CD14-positive monocyte (primary cell): ENCODE measurements at regions not wholly inside any gene's neighbourhood (a gene's known extent, or its start where the extent isn't known, plus 50 kb on each side); places are given as distances from the start of the nearest gene placed in this dataset.

Experiments
- DNase-seq, 3 donors: peaks; one replicate each; pipeline ENCODE4 v3.0.0-alpha.2; 2011 to 2022
- H2AFZ ChIP-seq: 2 replicates; pipeline ENCODE4 v1.6.0; 2012; ENCODE audit warnings: mild to moderate bottlenecking, low read depth, low read length, inconsistent platforms; ENCODE audit not compliant: insufficient read depth, poor library complexity, severe bottlenecking
- H3K27ac ChIP-seq, 2 donors: 1 replicate in 1 of 2; 2 replicates in 1 of 2; pipeline ENCODE4 v1.5.1; 2012 to 2013; ENCODE audit warnings: low read length in 2 of 2, control low read depth in 1 of 2, inconsistent platforms in 1 of 2, low read depth in 1 of 2, mild to moderate bottlenecking in 1 of 2
- H3K27me3 ChIP-seq, 2 donors: one replicate each; pipeline versions ENCODE4 v1.6.0 to v1.6.1; 2011 to 2013; ENCODE audit warnings: low read length in 2 of 2; ENCODE audit not compliant: control insufficient read depth in 2 of 2, insufficient read depth in 2 of 2
- H3K36me3 ChIP-seq, 2 donors: replicated peaks in 1 of 2; 1 replicate in 1 of 2; 2 replicates in 1 of 2; pipeline versions ENCODE4 v1.5.1 to v1.6.1; 2012 to 2013; ENCODE audit warnings: low read length in 2 of 2, control low read depth in 1 of 2, inconsistent platforms in 1 of 2, mild to moderate bottlenecking in 1 of 2; ENCODE audit not compliant: insufficient read depth in 2 of 2, control insufficient read depth in 1 of 2
- H3K4me1 ChIP-seq, 2 donors: 1 replicate in 1 of 2; 2 replicates in 1 of 2; pipeline versions ENCODE4 v1.5.1 to v1.6.1; 2012 to 2013; ENCODE audit warnings: low read length in 2 of 2, control low read depth in 1 of 2, inconsistent platforms in 1 of 2, mild to moderate bottlenecking in 1 of 2, moderate library complexity in 1 of 2; ENCODE audit not compliant: insufficient read depth in 2 of 2, control insufficient read depth in 1 of 2
- H3K4me2 ChIP-seq: replicated peaks from 2 replicates; pipeline ENCODE3; 2012; ENCODE audit warnings: low read length, moderate library complexity, mild to moderate bottlenecking; ENCODE audit not compliant: poor library complexity, severe bottlenecking; ENCODE audit errors: extremely low read depth
- H3K4me3 ChIP-seq, 3 experiments: fragments of 200-600 bp in 1 of 3; sonication (generic) in 1 of 3; replicated peaks in 1 of 3; 1 replicate in 2 of 3; 2 replicates in 1 of 3; pipeline ENCODE4 v1.5.1; 2011 to 2013; ENCODE audit warnings: low read length in 3 of 3, mild to moderate bottlenecking in 3 of 3, control low read depth in 2 of 3, low read depth in 2 of 3, inconsistent platforms in 1 of 3, moderate library complexity in 1 of 3
- H3K79me2 ChIP-seq: 2 replicates; pipeline ENCODE4 v1.6.0; 2012; ENCODE audit warnings: mild to moderate bottlenecking, control low read depth, inconsistent platforms, low read length, moderate library complexity; ENCODE audit not compliant: insufficient read depth
- H3K9ac ChIP-seq: 2 replicates; pipeline ENCODE4 v1.6.0; 2017; ENCODE audit warnings: low read length, mild to moderate bottlenecking; ENCODE audit not compliant: insufficient read depth, poor library complexity, severe bottlenecking
- H3K9me3 ChIP-seq, 2 donors: replicated peaks in 1 of 2; 1 replicate in 1 of 2; 2 replicates in 1 of 2; pipeline versions ENCODE4 v1.5.1 to v1.6.1; 2012 to 2013; ENCODE audit warnings: low read length in 2 of 2, control low read depth in 1 of 2; ENCODE audit not compliant: control insufficient read depth in 1 of 2, insufficient read depth in 1 of 2
- H4K20me1 ChIP-seq: 2 replicates; pipeline ENCODE4 v1.6.0; 2012; ENCODE audit warnings: mild to moderate bottlenecking, low read length, control low read depth, moderate library complexity; ENCODE audit not compliant: insufficient read depth
- H3K27ac Mint-ChIP-seq, 7 donors: one replicate each; pipeline ENCODE4 v1.8.0; 2020; ENCODE audit warnings: mild to moderate bottlenecking in 7 of 7, mixed read lengths in 7 of 7, moderate library complexity in 6 of 7, inconsistent platforms in 2 of 7
- H3K27me3 Mint-ChIP-seq, 3 donors: one replicate each; pipeline ENCODE4 v1.8.0; 2021 to 2022; ENCODE audit warnings: low read depth in 3 of 3, mild to moderate bottlenecking in 3 of 3, mixed read lengths in 3 of 3, moderate library complexity in 3 of 3, inconsistent platforms in 1 of 3
- H3K36me3 Mint-ChIP-seq, 2 donors: one replicate each; pipeline ENCODE4 v1.8.0; 2020; ENCODE audit warnings: mixed read lengths in 2 of 2, inconsistent platforms in 1 of 2, mild to moderate bottlenecking in 1 of 2
- H3K4me1 Mint-ChIP-seq: one replicate; pipeline ENCODE4 v1.8.0; 2020; ENCODE audit warnings: mild to moderate bottlenecking, mixed read lengths
- H3K4me3 Mint-ChIP-seq, 2 donors: one replicate each; pipeline ENCODE4 v1.8.0; 2020; ENCODE audit warnings: mild to moderate bottlenecking in 2 of 2, mixed read lengths in 2 of 2, moderate library complexity in 1 of 2
- H3K9me3 Mint-ChIP-seq, 7 donors: one replicate each; pipeline ENCODE4 v1.8.0; 2020 to 2022; ENCODE audit warnings: mixed read lengths in 7 of 7, mild to moderate bottlenecking in 6 of 7, moderate library complexity in 6 of 7, inconsistent platforms in 2 of 7
- CTCF ChIP-seq: fragments of 200-600 bp; IDR thresholded peaks from one replicate; pipeline ENCODE4 v1.8.0; 2022; ENCODE audit warnings: antibody characterized with exemption, mild to moderate bottlenecking
- WGBS: methylation state at CpG from one replicate; pipeline ENCODE4 v1.1.5; 2013; ENCODE audit warnings: missing lambda C conversion rate; ENCODE audit not compliant: insufficient coverage; 5-methylcytosine and 5-hydroxymethylcytosine counted together
- intact Hi-C, 2 donors: fragments of 100-400 bp; cut with micrococcal nuclease; formaldehyde crosslinking; loops; one replicate each; pipeline versions ENCODE4 v1.15.0 to v1.15.1; 2023

DNA sequence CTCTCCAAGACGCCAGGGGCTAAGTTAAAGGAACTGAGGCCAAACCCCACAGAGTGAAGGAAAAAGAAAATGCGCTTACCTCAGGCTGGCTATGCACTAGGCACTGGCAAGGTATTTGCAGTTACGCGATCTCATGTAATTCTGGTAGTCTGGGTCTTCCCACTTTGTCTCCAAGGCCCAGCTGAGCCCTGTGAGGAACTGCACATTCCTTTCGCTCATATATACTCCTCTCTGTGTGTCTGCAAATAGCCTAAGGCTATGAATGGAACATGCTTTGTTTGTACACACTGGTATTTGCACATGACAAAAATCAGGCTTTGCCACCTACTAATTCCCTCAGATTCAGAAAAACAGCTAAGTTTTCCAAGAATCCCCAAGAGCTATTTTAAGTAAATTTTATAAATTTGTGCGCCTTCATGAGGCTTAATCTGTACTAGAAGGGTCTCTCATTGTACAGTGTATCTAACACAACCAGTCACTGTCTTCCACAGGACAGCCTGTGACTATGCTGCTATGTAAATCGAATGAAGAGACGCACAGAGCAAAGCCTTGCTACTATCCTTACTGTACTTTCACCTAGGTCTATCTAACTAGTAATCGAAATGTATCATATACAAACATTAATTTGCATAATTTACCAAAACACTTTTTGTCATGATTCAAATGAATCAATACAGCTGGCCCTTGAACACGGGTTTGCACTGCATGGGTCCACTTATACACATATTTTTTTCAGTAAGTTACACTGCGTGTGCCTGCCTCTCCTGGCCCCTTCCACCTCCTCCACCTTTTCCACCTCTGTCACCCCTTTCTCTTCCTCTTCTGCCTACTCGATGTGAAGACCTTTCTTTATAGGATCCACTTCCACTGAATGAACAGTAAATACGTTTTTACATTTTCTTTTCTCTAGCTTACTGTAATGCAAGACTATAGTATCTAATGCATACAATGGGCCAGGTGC is 87.0 kb downstream of the SIPA1L2 start:
- no peak for TF ChIP-seq CTCF
- Mint-ChIP-seq H3K36me3 (no peaks in the 10 kb centered on the region), H3K4me1 (peaks cover 8% of the 10 kb centered on the region), H3K9me3 (peaks cover 0 to 5% (median 0%) of the 10 kb centered on the region in 7 donors), H3K27ac (peak overlapping the region in 1 of 7 donors; percentile 7), H3K4me3 (no peak overlapping the region), H3K27me3 (no peaks in the 10 kb centered on the region)
- WGBS: 89% methylated on average over 7 of the region's 13 CpGs
- intact Hi-C loops: no loop called here
- Histone ChIP-seq H3K79me2 (no peaks in the 10 kb centered on the region), H3K4me3 (no peak overlapping the region), H4K20me1 (no peaks in the 10 kb centered on the region), H3K9me3 (no peaks in the 10 kb centered on the region), H3K27ac (no peak overlapping the region), H3K9ac (no peak overlapping the region), H2AFZ (no peak overlapping the region), H3K27me3 (no peaks in the 10 kb centered on the region), H3K4me1 (no peaks in the 10 kb centered on the region), H3K36me3 (no peaks in the 10 kb centered on the region), H3K4me2 (no peak overlapping the region)
- DNase-seq: no peak

- Mint-ChIP-seq H3K36me3 (no peaks in the 10 kb centered on the region), H3K27me3 (peaks cover 0 to 2% (median 0%) of the 10 kb centered on the region in 3 donors), H3K27ac (peak overlapping the region in 1 of 7 donors; percentile 26), H3K4me1 (peaks cover 8% of the 10 kb centered on the region), H3K4me3 (no peak overlapping the region), H3K9me3 (peaks cover 0 to 1% (median 0%) of the 10 kb centered on the region in 7 donors)
- Histone ChIP-seq H3K9me3 (no peaks in the 10 kb centered on the region), H3K27me3 (no peaks in the 10 kb centered on the region), H3K79me2 (no peaks in the 10 kb centered on the region), H4K20me1 (no peaks in the 10 kb centered on the region), H3K4me3 (no peak overlapping the region), H3K27ac (no peak overlapping the region), H3K4me2 (no peak overlapping the region), H3K36me3 (no peaks in the 10 kb centered on the region), H2AFZ (no peak overlapping the region), H3K4me1 (no peaks in the 10 kb centered on the region), H3K9ac (no peak overlapping the region)
- no peak for DNase-seq
- intact Hi-C loops: no loop called here
- no peak for TF ChIP-seq CTCF
- 33% methylated on average over 1 of the region's 5 CpGs for WGBS
Observed at GRCh38 chr1:232538943-232539302, 91.0 kb downstream of the SIPA1L2 start.
